H9 (cell line): ENCODE measurements at regions not wholly inside any gene's neighbourhood (a gene's known extent, or its start where the extent isn't known, plus 50 kb on each side); places are given as distances from the start of the nearest gene placed in this dataset.

Source experiments
- DNase-seq: peaks from one replicate; pipeline ENCODE4 v3.0.0-alpha.2; 2017
- H2AFZ ChIP-seq: one replicate; pipeline ENCODE4 v1.6.1; 2013; ENCODE audit warnings: mild to moderate bottlenecking, low read length, control low read depth, moderate library complexity
- H2AK5ac ChIP-seq: 2 replicates; pipeline ENCODE4 v1.6.1; 2013; ENCODE audit warnings: low read length, control low read depth, mixed read lengths; ENCODE audit not compliant: insufficient read length
- H2BK120ac ChIP-seq: one replicate; pipeline ENCODE4 v1.6.1; 2013; ENCODE audit warnings: low read depth, mild to moderate bottlenecking, low read length, control low read depth, inconsistent platforms; ENCODE audit not compliant: poor library complexity, severe bottlenecking
- H2BK12ac ChIP-seq: 2 replicates; pipeline ENCODE4 v1.6.1; 2013; ENCODE audit warnings: low read length, control low read depth, mixed read lengths, low read depth; ENCODE audit not compliant: insufficient read length
- H2BK15ac ChIP-seq: 2 replicates; pipeline ENCODE4 v1.6.1; 2013; ENCODE audit warnings: low read depth, low read length, control low read depth
- H2BK20ac ChIP-seq: one replicate; pipeline ENCODE4 v1.6.1; 2013; ENCODE audit warnings: low read depth, mild to moderate bottlenecking, low read length, control low read depth, inconsistent platforms; ENCODE audit not compliant: poor library complexity, severe bottlenecking
- H2BK5ac ChIP-seq: 2 replicates; pipeline ENCODE4 v1.6.1; 2013; ENCODE audit warnings: low read length, control low read depth, mixed read lengths; ENCODE audit not compliant: insufficient read length
- H3K14ac ChIP-seq: 2 replicates; pipeline ENCODE4 v1.6.1; 2013; ENCODE audit warnings: low read length, control low read depth; ENCODE audit not compliant: insufficient read depth
- H3K18ac ChIP-seq: 2 replicates; pipeline ENCODE4 v1.6.1; 2013; ENCODE audit warnings: low read depth, mild to moderate bottlenecking, mixed read lengths, low read length, control low read depth; ENCODE audit not compliant: insufficient read length
- H3K23ac ChIP-seq: 2 replicates; pipeline ENCODE4 v1.6.1; 2013; ENCODE audit warnings: low read length, control low read depth, mixed read lengths, low read depth; ENCODE audit not compliant: insufficient read length
- H3K23me2 ChIP-seq: 2 replicates; pipeline ENCODE4 v1.6.1; 2013; ENCODE audit warnings: low read depth, mild to moderate bottlenecking, mixed read lengths, low read length, control low read depth; ENCODE audit not compliant: insufficient read length, poor library complexity, severe bottlenecking
- H3K27ac ChIP-seq: 2 replicates; pipeline ENCODE4 v1.5.1; 2013; ENCODE audit warnings: low read length, control low read depth, mixed read lengths, low read depth; ENCODE audit not compliant: insufficient read length
- H3K27me3 ChIP-seq: 2 replicates; pipeline ENCODE4 v1.6.1; 2013; ENCODE audit warnings: low read length, control low read depth, inconsistent platforms; ENCODE audit not compliant: insufficient read depth
- H3K4ac ChIP-seq: 2 replicates; pipeline ENCODE4 v1.6.1; 2013; ENCODE audit warnings: low read depth, mild to moderate bottlenecking, control low read depth, inconsistent platforms, low read length, moderate library complexity
- H3K4me1 ChIP-seq: 2 replicates; pipeline ENCODE4 v1.6.1; 2013; ENCODE audit warnings: low read length, control low read depth, inconsistent platforms; ENCODE audit not compliant: insufficient read depth
- H3K4me2 ChIP-seq: 2 replicates; pipeline ENCODE4 v1.6.1; 2013; ENCODE audit warnings: low read length, control low read depth, mixed read lengths; ENCODE audit not compliant: insufficient read length, insufficient read depth
- H3K56ac ChIP-seq: 2 replicates; pipeline ENCODE4 v1.6.1; 2013; ENCODE audit warnings: low read depth, mild to moderate bottlenecking, mixed read lengths, low read length, control low read depth; ENCODE audit not compliant: insufficient read length
- H3K79me1 ChIP-seq: 2 replicates; pipeline ENCODE4 v1.6.1; 2013; ENCODE audit warnings: low read depth, mild to moderate bottlenecking, moderate library complexity, low read length, control low read depth, inconsistent platforms; ENCODE audit not compliant: insufficient read depth, poor library complexity, severe bottlenecking
- H3K79me2 ChIP-seq: 2 replicates; pipeline ENCODE4 v1.6.1; 2013; ENCODE audit warnings: low read length, control low read depth, inconsistent platforms; ENCODE audit not compliant: insufficient read depth
- H3K9ac ChIP-seq: 2 replicates; pipeline ENCODE4 v1.6.1; 2013; ENCODE audit warnings: low read length, control low read depth, mixed read lengths; ENCODE audit not compliant: insufficient read length; ENCODE audit errors: extremely low read depth
- H3K9me3 ChIP-seq: one replicate; pipeline ENCODE4 v1.6.1; 2013; ENCODE audit warnings: low read depth, low read length, inconsistent platforms; ENCODE audit not compliant: control insufficient read depth
- H3T11ph ChIP-seq: one replicate; pipeline ENCODE4 v1.6.1; 2013; ENCODE audit warnings: mild to moderate bottlenecking, low read length, control low read depth, inconsistent platforms
- H4K20me1 ChIP-seq: one replicate; pipeline ENCODE4 v1.6.1; 2013; ENCODE audit not compliant: control insufficient read depth, insufficient read length, insufficient read depth
- H4K5ac ChIP-seq: 2 replicates; pipeline ENCODE4 v1.6.1; 2013; ENCODE audit warnings: low read depth, mild to moderate bottlenecking, mixed read lengths, low read length, control low read depth; ENCODE audit not compliant: insufficient read length
- H4K8ac ChIP-seq: replicated peaks from 2 replicates; pipeline ENCODE4 v1.6.1; 2013; ENCODE audit warnings: low read length, control low read depth, mixed read lengths, low read depth; ENCODE audit not compliant: insufficient read length
- H4K91ac ChIP-seq: 2 replicates; pipeline ENCODE4 v1.6.1; 2013; ENCODE audit warnings: low read depth, mild to moderate bottlenecking, moderate library complexity, mixed read lengths, low read length, control low read depth; ENCODE audit not compliant: insufficient read length
- H3K27ac Mint-ChIP-seq, 3 experiments: 2 replicates in 2 of 3; 3 replicates in 1 of 3; pipeline ENCODE4 v1.8.0; 2020 to 2021; ENCODE audit warnings: mixed read lengths in 3 of 3, mild to moderate bottlenecking in 1 of 3, moderate library complexity in 1 of 3
- H3K27me3 Mint-ChIP-seq: 2 replicates; pipeline ENCODE4 v1.8.0; 2021; ENCODE audit warnings: low read depth, mild to moderate bottlenecking, moderate library complexity, mixed read lengths
- H3K36me3 Mint-ChIP-seq, 3 experiments: 2 replicates in 2 of 3; 3 replicates in 1 of 3; pipeline ENCODE4 v1.8.0; 2020 to 2021; ENCODE audit warnings: low read depth in 3 of 3, mixed read lengths in 3 of 3; ENCODE audit not compliant: insufficient read depth in 1 of 3
- H3K4me1 Mint-ChIP-seq, 2 experiments: 2 replicates each; pipeline ENCODE4 v1.8.0; 2020; ENCODE audit warnings: mixed read lengths in 2 of 2
- H3K4me3 Mint-ChIP-seq, 2 experiments: 2 replicates in 1 of 2; 3 replicates in 1 of 2; pipeline ENCODE4 v1.8.0; 2020 to 2021; ENCODE audit warnings: mild to moderate bottlenecking in 2 of 2, mixed read lengths in 2 of 2, moderate library complexity in 1 of 2
- H3K9me3 Mint-ChIP-seq, 2 experiments: 2 replicates in 1 of 2; 3 replicates in 1 of 2; pipeline ENCODE4 v1.8.0; 2020; ENCODE audit warnings: mild to moderate bottlenecking in 2 of 2, mixed read lengths in 2 of 2, moderate library complexity in 1 of 2
- WGBS: extraction: QIAGEN DNeasy Blood & Tissue Kit; methylation state at CpG from one replicate; pipeline ENCODE4 v1.1.7; 2013; ENCODE audit warnings: missing lambda C conversion rate, low lambda C conversion rate, mixed read lengths; ENCODE audit not compliant: insufficient read length; ENCODE audit errors: extremely low coverage; 5-methylcytosine and 5-hydroxymethylcytosine counted together
- TF ChIP-seq, protein P1 (sequence below): fragments of 200-600 bp; sonication (generic); conservative IDR thresholded peaks from 3 replicates; pipeline ENCODE4 v1.8.0; 2021; ENCODE audit warnings: antibody characterized with exemption, mild to moderate bottlenecking

DNA sequence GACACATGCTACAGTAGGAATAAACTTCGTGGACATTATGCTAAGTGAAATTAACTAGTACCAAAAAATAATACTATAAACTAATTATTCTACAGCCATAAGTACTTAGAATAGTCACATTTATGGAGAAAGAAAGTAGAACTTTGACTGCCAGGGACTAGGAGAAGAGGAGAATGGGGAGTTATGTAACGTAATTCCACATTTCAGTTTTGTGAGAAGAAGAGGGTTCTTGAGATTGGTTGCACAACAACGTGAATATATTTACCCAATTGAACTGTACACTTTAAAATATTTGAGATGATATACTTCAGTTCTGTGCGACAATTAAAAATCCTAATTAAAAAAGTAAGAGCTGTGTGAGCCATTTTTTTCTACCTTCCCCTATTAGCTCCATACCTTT lies 1412.9 kb downstream of the PLA2G4A start:
- no peaks in the 10 kb centered on the region for H3K23me2 ChIP-seq
- no peak overlapping the region for H3T11ph ChIP-seq
- Mint-ChIP-seq H3K36me3 (no peaks in the 10 kb centered on the region), H3K4me1 (no peaks in the 10 kb centered on the region), H3K27me3 (no peaks in the 10 kb centered on the region), H3K9me3 (no peaks in the 10 kb centered on the region), H3K27ac (no peak overlapping the region), H3K4me3 (no peak overlapping the region)
- H4K5ac ChIP-seq: no peak overlapping the region
- H3K14ac ChIP-seq: no peak overlapping the region
- no peaks in the 10 kb centered on the region for H3K4me1 ChIP-seq
- H3K9ac ChIP-seq: no peak overlapping the region
- H3K56ac ChIP-seq: no peak overlapping the region
- H2BK5ac ChIP-seq: no peak overlapping the region
- H3K4me2 ChIP-seq: no peak overlapping the region
- H2AK5ac ChIP-seq: no peak overlapping the region
- no peak overlapping the region for H2AFZ ChIP-seq
- H2BK20ac ChIP-seq: no peak overlapping the region
- no peak overlapping the region for H3K18ac ChIP-seq
- no peak overlapping the region for H4K8ac ChIP-seq
- no peaks in the 10 kb centered on the region for H3K27me3 ChIP-seq
- H4K20me1 ChIP-seq: no peaks in the 10 kb centered on the region
- DNase-seq: no peak
- TF ChIP-seq, protein P1, sequence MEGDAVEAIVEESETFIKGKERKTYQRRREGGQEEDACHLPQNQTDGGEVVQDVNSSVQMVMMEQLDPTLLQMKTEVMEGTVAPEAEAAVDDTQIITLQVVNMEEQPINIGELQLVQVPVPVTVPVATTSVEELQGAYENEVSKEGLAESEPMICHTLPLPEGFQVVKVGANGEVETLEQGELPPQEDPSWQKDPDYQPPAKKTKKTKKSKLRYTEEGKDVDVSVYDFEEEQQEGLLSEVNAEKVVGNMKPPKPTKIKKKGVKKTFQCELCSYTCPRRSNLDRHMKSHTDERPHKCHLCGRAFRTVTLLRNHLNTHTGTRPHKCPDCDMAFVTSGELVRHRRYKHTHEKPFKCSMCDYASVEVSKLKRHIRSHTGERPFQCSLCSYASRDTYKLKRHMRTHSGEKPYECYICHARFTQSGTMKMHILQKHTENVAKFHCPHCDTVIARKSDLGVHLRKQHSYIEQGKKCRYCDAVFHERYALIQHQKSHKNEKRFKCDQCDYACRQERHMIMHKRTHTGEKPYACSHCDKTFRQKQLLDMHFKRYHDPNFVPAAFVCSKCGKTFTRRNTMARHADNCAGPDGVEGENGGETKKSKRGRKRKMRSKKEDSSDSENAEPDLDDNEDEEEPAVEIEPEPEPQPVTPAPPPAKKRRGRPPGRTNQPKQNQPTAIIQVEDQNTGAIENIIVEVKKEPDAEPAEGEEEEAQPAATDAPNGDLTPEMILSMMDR: no peak
- no CpG with 5 or more reads among the region's 4 CpGs for WGBS
- no peak overlapping the region for H2BK15ac ChIP-seq
- H3K9me3 ChIP-seq: no peaks in the 10 kb centered on the region
- no peak overlapping the region for H2BK12ac ChIP-seq
- H3K79me1 ChIP-seq: no peaks in the 10 kb centered on the region
- no peak overlapping the region for H3K23ac ChIP-seq
- H3K4ac ChIP-seq: no peak overlapping the region
- no peaks in the 10 kb centered on the region for H3K79me2 ChIP-seq
- no peak overlapping the region for H3K27ac ChIP-seq
- no peak overlapping the region for H2BK120ac ChIP-seq
- H4K91ac ChIP-seq: no peak overlapping the region
